PC-3 (cell line): ENCODE measurements at regions not wholly inside any gene's neighbourhood (a gene's known extent, or its start where the extent isn't known, plus 50 kb on each side); places are given as distances from the start of the nearest gene placed in this dataset.

Source experiments
- ATAC-seq: fragments of 200-7000 bp; cut with Tn5 transposase; 2 replicates; pipeline ENCODE4 v1.9.1; 2020; ENCODE audit warnings: mild to moderate bottlenecking, moderate library complexity
- BruUV-seq: library from RNA; stranded (reverse); fragments of 400-500 nt; replicated peaks from 2 replicates; lab custom pipeline; 2021; lab: Mats Ljungman, UMichigan
- CTCF ChIA-PET: fragments of 300-600 bp; sonication (Branson Sonifier 250); formaldehyde crosslinking; loops from one replicate; lab custom pipeline; 2022; ENCODE audit warnings: antibody characterized with exemption; lab: Charles Lee
- POLR2A ChIA-PET: fragments of 300-600 bp; sonication (Branson Sonifier 250); formaldehyde crosslinking; loops from one replicate; lab custom pipeline; 2022; ENCODE audit warnings: antibody characterized with exemption; ENCODE audit not compliant: unreplicated experiment; lab: Charles Lee
- DNase-seq: peaks from one replicate; pipeline ENCODE4 v3.0.0-alpha.2; 2015
- H2AFZ ChIP-seq: fragments of 300-600 bp; sonication (generic); 2 replicates; pipeline ENCODE4 v1.6.0; 2016; ENCODE audit warnings: antibody characterized with exemption, low read length
- H3F3A ChIP-seq: fragments of 300-600 bp; sonication (generic); one replicate; pipeline ENCODE4 v1.6.0; 2017; ENCODE audit warnings: antibody characterized with exemption, low read length, control low read depth, mild to moderate bottlenecking; ENCODE audit not compliant: unreplicated experiment
- H3K27ac ChIP-seq: fragments of 300-600 bp; sonication (generic); 2 replicates; pipeline ENCODE4 v1.5.1; 2016; ENCODE audit warnings: mild to moderate bottlenecking, low read length
- H3K27me3 ChIP-seq: fragments of 300-600 bp; sonication (generic); 2 replicates; pipeline ENCODE4 v1.6.1; 2016; ENCODE audit warnings: low read length, mixed read lengths
- H3K36me3 ChIP-seq: fragments of 300-600 bp; sonication (generic); 2 replicates; pipeline ENCODE4 v1.6.1; 2016; ENCODE audit warnings: low read depth, mixed run types, low read length, mixed read lengths
- H3K4me1 ChIP-seq: fragments of 300-600 bp; sonication (generic); 2 replicates; pipeline ENCODE4 v1.5.1; 2016; ENCODE audit warnings: low read length; ENCODE audit not compliant: insufficient read depth
- H3K4me2 ChIP-seq: fragments of 300-600 bp; sonication (generic); 2 replicates; pipeline ENCODE4 v1.6.0; 2016; ENCODE audit warnings: low read length
- H3K4me3 ChIP-seq: fragments of 300-600 bp; sonication (generic); 2 replicates; pipeline ENCODE4 v1.5.1; 2016; ENCODE audit warnings: mild to moderate bottlenecking, low read length, mixed read lengths
- H3K79me2 ChIP-seq: fragments of 300-600 bp; sonication (generic); 2 replicates; pipeline ENCODE4 v1.6.1; 2017; ENCODE audit warnings: low read length, mixed read lengths
- H3K9ac ChIP-seq: fragments of 300-600 bp; sonication (generic); 2 replicates; pipeline ENCODE4 v1.6.0; 2016; ENCODE audit warnings: mild to moderate bottlenecking, low read length
- H3K9me2 ChIP-seq: fragments of 300-600 bp; sonication (generic); replicated peaks from 2 replicates; pipeline ENCODE4 v1.6.1; 2016; ENCODE audit warnings: mixed run types, low read length, mixed read lengths
- H3K9me3 ChIP-seq: fragments of 300-600 bp; sonication (generic); 2 replicates; pipeline ENCODE4 v1.6.1; 2016; ENCODE audit warnings: low read length, mixed read lengths
- H4K20me1 ChIP-seq: fragments of 300-600 bp; sonication (generic); 2 replicates; pipeline ENCODE4 v1.6.1; 2016; ENCODE audit warnings: low read length, mixed read lengths
- EZH2 ChIP-seq: fragments of 300-600 bp; sonication (generic); IDR thresholded peaks from one replicate; pipeline ENCODE4 v1.6.1; 2017; ENCODE audit warnings: antibody characterized with exemption, mild to moderate bottlenecking, low read length; ENCODE audit not compliant: unreplicated experiment
- EZH2phosphoT487 ChIP-seq: fragments of 300-600 bp; sonication (generic); IDR thresholded peaks from 2 replicates; pipeline ENCODE4 v1.6.1; 2018; ENCODE audit warnings: mild to moderate bottlenecking, antibody characterized with exemption, low read length, borderline replicate concordance
- intact Hi-C: fragments of 100-400 bp; cut with micrococcal nuclease; formaldehyde crosslinking; loops from 2 replicates; pipeline ENCODE4 v1.9.0; 2023
- TF ChIP-seq, protein P1 (sequence below): fragments of 300-600 bp; sonication (generic); conservative IDR thresholded peaks from 2 replicates; pipeline ENCODE4 v1.5.1; 2017; ENCODE audit warnings: antibody characterized with exemption, low read depth, mild to moderate bottlenecking, low read length

DNA sequence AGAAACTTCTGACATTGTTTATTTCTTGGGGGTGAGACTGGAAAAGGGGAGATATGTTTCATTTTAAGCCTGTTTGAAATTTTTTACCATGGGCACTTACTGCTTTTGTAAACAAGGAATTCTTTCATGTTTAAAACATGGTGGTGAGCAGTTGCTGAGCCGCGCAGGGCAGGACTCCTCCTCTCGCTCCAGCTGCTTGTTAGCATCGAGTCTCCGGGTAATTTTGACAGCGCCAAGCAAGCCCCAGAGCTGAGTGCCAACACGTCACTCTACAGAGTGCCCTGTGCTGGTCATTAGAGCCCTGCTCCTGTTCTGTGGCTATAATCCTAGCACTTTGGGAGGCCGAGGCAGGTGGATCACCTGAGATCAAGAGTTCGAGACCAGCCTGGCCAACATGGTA lies 116.5 kb upstream of the MSX2 start:
- Histone ChIP-seq H3F3A (no peaks in the 10 kb centered on the region), H3K36me3 (no peaks in the 10 kb centered on the region), H3K4me1 (no peaks in the 10 kb centered on the region), H3K9me2 (no peaks in the 10 kb centered on the region), H3K9ac (no peak overlapping the region), H3K79me2 (no peaks in the 10 kb centered on the region), H2AFZ (no peak overlapping the region), H3K27me3 (no peaks in the 10 kb centered on the region), H3K9me3 (no peaks in the 10 kb centered on the region), H3K4me2 (no peak overlapping the region), H3K4me3 (no peak overlapping the region), H4K20me1 (no peaks in the 10 kb centered on the region), H3K27ac (no peak overlapping the region)
- POLR2A ChIA-PET, result no interaction called here
- BruUV-seq, result no TSS peak
- ATAC-seq (no peak), DNase-seq (no peak)
- CTCF ChIA-PET, result no interaction called here
- intact Hi-C loops, result no loop called here
- TF ChIP-seq EZH2 (no peak), EZH2phosphoT487 (no peak)
- TF ChIP-seq, protein P1, sequence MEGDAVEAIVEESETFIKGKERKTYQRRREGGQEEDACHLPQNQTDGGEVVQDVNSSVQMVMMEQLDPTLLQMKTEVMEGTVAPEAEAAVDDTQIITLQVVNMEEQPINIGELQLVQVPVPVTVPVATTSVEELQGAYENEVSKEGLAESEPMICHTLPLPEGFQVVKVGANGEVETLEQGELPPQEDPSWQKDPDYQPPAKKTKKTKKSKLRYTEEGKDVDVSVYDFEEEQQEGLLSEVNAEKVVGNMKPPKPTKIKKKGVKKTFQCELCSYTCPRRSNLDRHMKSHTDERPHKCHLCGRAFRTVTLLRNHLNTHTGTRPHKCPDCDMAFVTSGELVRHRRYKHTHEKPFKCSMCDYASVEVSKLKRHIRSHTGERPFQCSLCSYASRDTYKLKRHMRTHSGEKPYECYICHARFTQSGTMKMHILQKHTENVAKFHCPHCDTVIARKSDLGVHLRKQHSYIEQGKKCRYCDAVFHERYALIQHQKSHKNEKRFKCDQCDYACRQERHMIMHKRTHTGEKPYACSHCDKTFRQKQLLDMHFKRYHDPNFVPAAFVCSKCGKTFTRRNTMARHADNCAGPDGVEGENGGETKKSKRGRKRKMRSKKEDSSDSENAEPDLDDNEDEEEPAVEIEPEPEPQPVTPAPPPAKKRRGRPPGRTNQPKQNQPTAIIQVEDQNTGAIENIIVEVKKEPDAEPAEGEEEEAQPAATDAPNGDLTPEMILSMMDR, result no peak

DNA sequence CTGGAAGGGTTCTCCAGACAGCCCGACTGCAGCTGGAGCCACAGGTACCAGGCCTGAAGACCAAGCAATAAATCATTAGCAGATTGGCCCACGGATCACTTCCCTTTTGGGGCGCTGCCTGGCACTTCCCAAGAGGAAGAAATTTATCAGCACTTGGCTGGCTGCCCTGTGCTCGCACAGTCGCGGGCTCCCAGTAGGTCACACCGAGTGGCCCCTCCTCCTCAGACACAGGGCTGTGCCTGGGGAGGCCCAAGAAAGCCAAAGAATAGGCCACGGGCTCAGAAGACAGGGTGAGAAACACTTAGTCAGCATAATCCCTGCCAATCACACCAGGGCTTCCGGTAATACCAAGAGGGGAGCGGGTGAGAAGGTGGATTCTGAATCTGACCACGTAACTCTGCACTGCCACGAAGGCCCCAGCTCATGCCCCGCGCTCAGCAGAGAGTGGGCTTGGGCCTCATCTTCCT lies 115.7 kb upstream of the MSX2 start:
- intact Hi-C loops, result no loop called here

DNA sequence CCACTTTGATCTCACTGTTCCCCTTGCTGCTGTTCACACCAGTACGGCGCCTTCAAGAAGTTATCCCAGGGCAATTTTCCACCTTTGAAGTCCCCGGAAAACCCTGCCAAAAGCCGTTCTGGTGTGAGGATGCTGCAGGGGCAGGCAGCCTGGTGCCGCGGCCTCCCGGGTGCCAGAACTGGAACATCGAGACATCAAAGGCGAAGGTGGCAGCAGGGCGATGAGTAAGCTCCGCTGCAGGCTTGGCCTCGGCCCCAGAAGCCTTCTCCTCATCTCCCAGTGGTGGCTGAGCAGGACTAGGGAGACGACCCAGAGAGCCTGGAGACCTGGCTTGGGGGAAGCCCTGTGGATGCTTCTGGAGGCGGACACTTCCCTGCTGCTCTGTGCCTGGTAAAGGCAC lies 115.3 kb upstream of the MSX2 start:
- ChIA-PET POLR2A (no interaction called here), CTCF (no interaction called here)
- no peak overlapping the region for H3K27ac ChIP-seq
- H3K36me3 ChIP-seq, result no peaks in the 10 kb centered on the region
- no peaks in the 10 kb centered on the region for H3K79me2 ChIP-seq
- H3K9ac ChIP-seq, result no peak overlapping the region
- H3K27me3 ChIP-seq, result no peaks in the 10 kb centered on the region
- BruUV-seq, result no TSS peak
- H2AFZ ChIP-seq, result no peak overlapping the region
- no peak overlapping the region for H3K4me3 ChIP-seq
- no peak for DNase-seq
- H3K4me2 ChIP-seq, result no peak overlapping the region
- intact Hi-C loops, result no loop called here
- H3F3A ChIP-seq, result no peaks in the 10 kb centered on the region
- H3K9me2 ChIP-seq, result no peaks in the 10 kb centered on the region
- no peak for ATAC-seq
- H4K20me1 ChIP-seq, result no peaks in the 10 kb centered on the region
- no peaks in the 10 kb centered on the region for H3K4me1 ChIP-seq
- H3K9me3 ChIP-seq, result no peaks in the 10 kb centered on the region
- TF ChIP-seq, protein P1, result no peak
- TF ChIP-seq EZH2, result no peak

More for the DNA sequence above, 115.7 kb upstream of the MSX2 start:
- Histone ChIP-seq H3K9me3 (no peaks in the 10 kb centered on the region), H3K9ac (no peak overlapping the region), H3K36me3 (no peaks in the 10 kb centered on the region), H3K9me2 (no peaks in the 10 kb centered on the region), H3K4me2 (no peak overlapping the region), H3K4me3 (no peak overlapping the region), H3K4me1 (no peaks in the 10 kb centered on the region), H3F3A (no peaks in the 10 kb centered on the region), H3K27ac (no peak overlapping the region), H4K20me1 (no peaks in the 10 kb centered on the region), H3K79me2 (no peaks in the 10 kb centered on the region), H2AFZ (no peak overlapping the region), H3K27me3 (no peaks in the 10 kb centered on the region)
- POLR2A ChIA-PET, result no interaction called here
- CTCF ChIA-PET, result no interaction called here
- no peak for TF ChIP-seq EZH2phosphoT487
- TF ChIP-seq, protein P1, result no peak
- no peak for TF ChIP-seq EZH2
- ATAC-seq (no peak), DNase-seq (no peak)
- no TSS peak for BruUV-seq
